ENCODE measurements at regions not wholly inside any gene's neighbourhood (a gene's known extent, or its start where the extent isn't known, plus 50 kb on each side); places are given as distances from the start of the nearest gene placed in this dataset.

- TF ChIP-seq POLR2AphosphoS5 (IDR thresholded peaks at IDR 0.05) (no peak), CTCF (IDR thresholded peaks at IDR 0.05) (no peak), POLR2A (IDR thresholded peaks at IDR 0.05) (no peak)
These were observed 102.3 kb upstream of the TRPC7 start for GRCh38 chr5:136467632-136468031.
